Gastrocnemius medialis (tissue), 4 donors: ENCODE measurements at regions not wholly inside any gene's neighbourhood (a gene's known extent, or its start where the extent isn't known, plus 50 kb on each side); places are given as distances from the start of the nearest gene placed in this dataset.

ENCODE experiments used
- ATAC-seq, 2 donors: fragments of 150-250 bp; one replicate each; pipeline ENCODE4 v1.9.1; 2016
- DNase-seq, 2 donors: peaks; one replicate each; pipeline ENCODE4 v3.0.0-alpha.2; 2019
- H3K27ac ChIP-seq, 4 donors: fragments of 200-600 bp; sonication (generic); 1 replicate in 1 of 4; 2 replicates in 3 of 4; pipeline ENCODE4 v1.5.1; 2016 to 2018; ENCODE audit warnings: mild to moderate bottlenecking in 2 of 4, moderate library complexity in 1 of 4
- H3K27me3 ChIP-seq, 3 donors: fragments of 200-600 bp; sonication (generic) in 2 of 3; 1 replicate in 1 of 3; 2 replicates in 2 of 3; pipeline versions ENCODE4 v1.5.1 to v1.6.0; 2016 to 2019; ENCODE audit warnings: mild to moderate bottlenecking in 1 of 3, moderate library complexity in 1 of 3
- H3K36me3 ChIP-seq, 2 donors: fragments of 200-600 bp; sonication (generic) in 1 of 2; one replicate each; pipeline ENCODE4 v1.5.1; 2017 to 2018
- H3K4me1 ChIP-seq, 2 donors: fragments of 200-600 bp; sonication (generic) in 1 of 2; one replicate each; pipeline ENCODE4 v1.5.1; 2016 to 2017; ENCODE audit warnings: mild to moderate bottlenecking in 2 of 2
- H3K4me3 ChIP-seq, 4 donors: fragments of 200-600 bp; sonication (generic) in 3 of 4; 1 replicate in 1 of 4; 2 replicates in 3 of 4; pipeline ENCODE4 v1.5.1; 2016 to 2019; ENCODE audit warnings: mild to moderate bottlenecking in 2 of 4
- H3K9me3 ChIP-seq, 3 donors: fragments of 200-600 bp; sonication (generic) in 2 of 3; 1 replicate in 1 of 3; 2 replicates in 2 of 3; pipeline ENCODE4 v1.5.1; 2016 to 2019
- POLR2A ChIP-seq, 2 donors: fragments of 450-650 bp; IDR thresholded peaks; one replicate each; pipeline ENCODE4 v1.6.1; 2017; ENCODE audit warnings: antibody characterized with exemption in 2 of 2, mild to moderate bottlenecking in 2 of 2, moderate library complexity in 2 of 2
- in situ Hi-C, 4 donors: fragments of 200-750 bp; cut with MboI; loops; one replicate each; pipeline versions ENCODE4 v1.15.0 to v1.8.0; 2017; ENCODE audit warnings: low sequenced_read_pairs in 4 of 4
- intact Hi-C: fragments of 100-400 bp; cut with DNase I; formaldehyde crosslinking; loops from one replicate; pipeline ENCODE4 v1.15.1; 2023; ENCODE audit warnings: low total_unique reads
- TF ChIP-seq, protein P1 (sequence below), 5 experiments: fragments of 450-650 bp in 3 of 5; fragments of 200-600 bp in 2 of 5; sonication (generic) in 2 of 5; IDR thresholded peaks in 4 of 5; conservative IDR thresholded peaks in 1 of 5; 1 replicate in 4 of 5; 2 replicates in 1 of 5; pipeline ENCODE4 v1.5.1; 2016 to 2019; ENCODE audit warnings: antibody characterized with exemption in 5 of 5, mild to moderate bottlenecking in 3 of 5, moderate library complexity in 3 of 5

DNA sequence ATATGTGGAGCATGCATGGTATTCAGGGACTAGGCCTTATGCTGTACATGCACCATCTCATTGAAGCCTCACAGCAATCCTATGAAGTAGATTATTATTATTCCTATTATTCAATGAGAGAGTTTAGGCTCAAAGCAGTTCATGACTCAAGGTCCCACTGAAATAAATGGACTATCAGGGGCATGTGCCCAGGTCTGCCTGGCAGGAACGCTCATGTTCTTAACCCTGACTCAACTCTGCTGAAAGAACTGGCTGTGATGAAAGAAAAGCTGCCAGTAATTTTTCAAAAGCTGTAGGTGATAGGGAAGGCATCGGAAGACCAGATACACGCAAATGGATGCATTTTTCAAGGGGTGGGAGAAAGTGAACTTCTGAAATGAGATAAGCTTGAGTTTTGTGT lies 243.4 kb downstream of the PTTG2 start:
- in situ Hi-C loops = no loop called here
- ATAC-seq (peak; percentile 74 to 80), DNase-seq (peak; percentile 43 to 55)
- peaks cover 11 to 36% of the 10 kb centered on the region in 2 donors for H3K4me1 ChIP-seq
- no peaks in the 10 kb centered on the region for H3K27me3 ChIP-seq
- TF ChIP-seq, protein P1, sequence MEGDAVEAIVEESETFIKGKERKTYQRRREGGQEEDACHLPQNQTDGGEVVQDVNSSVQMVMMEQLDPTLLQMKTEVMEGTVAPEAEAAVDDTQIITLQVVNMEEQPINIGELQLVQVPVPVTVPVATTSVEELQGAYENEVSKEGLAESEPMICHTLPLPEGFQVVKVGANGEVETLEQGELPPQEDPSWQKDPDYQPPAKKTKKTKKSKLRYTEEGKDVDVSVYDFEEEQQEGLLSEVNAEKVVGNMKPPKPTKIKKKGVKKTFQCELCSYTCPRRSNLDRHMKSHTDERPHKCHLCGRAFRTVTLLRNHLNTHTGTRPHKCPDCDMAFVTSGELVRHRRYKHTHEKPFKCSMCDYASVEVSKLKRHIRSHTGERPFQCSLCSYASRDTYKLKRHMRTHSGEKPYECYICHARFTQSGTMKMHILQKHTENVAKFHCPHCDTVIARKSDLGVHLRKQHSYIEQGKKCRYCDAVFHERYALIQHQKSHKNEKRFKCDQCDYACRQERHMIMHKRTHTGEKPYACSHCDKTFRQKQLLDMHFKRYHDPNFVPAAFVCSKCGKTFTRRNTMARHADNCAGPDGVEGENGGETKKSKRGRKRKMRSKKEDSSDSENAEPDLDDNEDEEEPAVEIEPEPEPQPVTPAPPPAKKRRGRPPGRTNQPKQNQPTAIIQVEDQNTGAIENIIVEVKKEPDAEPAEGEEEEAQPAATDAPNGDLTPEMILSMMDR (IDR thresholded peaks at IDR 0.05 in 4 of 5, conservative IDR thresholded peaks at IDR 0.05 in 1 of 5) = no peak
- TF ChIP-seq POLR2A (IDR thresholded peaks at IDR 0.05) = no peak
- no peaks in the 10 kb centered on the region for H3K9me3 ChIP-seq
- H3K4me3 ChIP-seq = no peak overlapping the region
- peak overlapping the region in 1 of 4 donors; percentile 82 for H3K27ac ChIP-seq
- intact Hi-C loops = no loop called here
- no peaks in the 10 kb centered on the region for H3K36me3 ChIP-seq

DNA sequence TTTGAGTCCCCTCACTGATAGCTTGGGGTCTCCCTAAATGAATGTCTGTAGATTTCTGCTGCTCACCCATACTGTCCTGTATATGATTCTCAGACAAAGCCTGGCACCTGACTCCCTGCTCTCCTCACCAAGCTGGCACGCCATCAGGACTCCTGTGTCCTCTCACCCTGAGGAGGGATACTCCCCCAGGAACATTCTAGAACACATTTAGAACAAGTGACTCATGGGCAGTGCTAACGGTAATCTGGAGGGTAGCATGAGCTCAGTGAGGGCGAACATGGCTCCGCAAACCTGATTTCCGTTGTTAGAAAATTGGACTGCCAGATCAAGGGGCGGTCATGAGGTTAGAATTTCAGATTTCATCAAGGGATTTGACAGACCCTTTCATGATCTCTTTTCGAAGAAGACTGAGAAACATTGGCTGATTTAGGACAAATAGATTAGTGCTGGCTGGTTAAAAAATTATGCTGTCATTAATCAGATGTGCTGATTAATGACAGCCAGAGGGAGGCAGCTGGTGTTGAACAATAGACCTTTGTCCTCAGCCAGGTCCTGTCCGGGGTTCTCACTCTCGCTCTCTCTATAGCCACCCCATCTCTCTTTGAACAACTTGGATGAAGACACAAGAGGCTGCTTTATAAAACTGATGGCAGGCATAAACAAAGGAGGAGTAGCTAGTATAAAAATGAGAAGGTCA lies 244.3 kb downstream of the PTTG2 start:
- Histone ChIP-seq H3K27ac (peak overlapping the region in 3 of 4 donors; percentile 12 to 82 (median 52)), H3K4me1 (peaks cover 11 to 36% of the 10 kb centered on the region in 2 donors), H3K4me3 (no peak overlapping the region), H3K27me3 (no peaks in the 10 kb centered on the region), H3K36me3 (no peaks in the 10 kb centered on the region), H3K9me3 (no peaks in the 10 kb centered on the region)
- no peak for TF ChIP-seq POLR2A (IDR thresholded peaks at IDR 0.05)
- TF ChIP-seq, protein P1 (IDR thresholded peaks at IDR 0.05 in 4 of 5, conservative IDR thresholded peaks at IDR 0.05 in 1 of 5) = no peak
- in situ Hi-C loops (no loop called here), intact Hi-C loops (no loop called here)
- ATAC-seq = peak; percentile 75 to 77
- DNase-seq = peak; percentile 67 to 74

DNA sequence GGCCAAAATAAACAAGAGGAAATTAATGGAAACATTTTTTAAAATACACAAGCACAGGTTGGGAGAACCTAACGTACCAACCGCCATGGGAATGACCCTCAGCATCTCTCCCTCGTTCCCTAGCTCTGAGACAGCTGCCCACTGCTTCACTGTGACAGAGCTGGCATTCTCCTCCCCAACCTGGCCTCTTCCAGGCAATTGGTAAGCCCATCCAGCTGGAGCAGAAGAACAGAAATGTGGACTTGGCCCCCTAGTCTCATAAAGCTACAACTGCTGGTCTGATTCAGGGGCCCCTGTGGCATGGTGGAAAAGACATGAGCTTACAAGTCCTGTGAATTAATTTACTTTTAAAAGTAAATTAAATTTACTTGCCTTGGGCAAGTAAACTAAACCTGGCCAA lies 245.1 kb downstream of the PTTG2 start:
- no peak for DNase-seq
- no peaks in the 10 kb centered on the region for H3K27me3 ChIP-seq
- in situ Hi-C loops (no loop called here), intact Hi-C loops (no loop called here)
- peaks cover 11 to 37% of the 10 kb centered on the region in 2 donors for H3K4me1 ChIP-seq
- peak overlapping the region in 1 of 4 donors; percentile 82 for H3K27ac ChIP-seq
- no peak for ATAC-seq
- no peak for TF ChIP-seq POLR2A (IDR thresholded peaks at IDR 0.05)
- TF ChIP-seq, protein P1 (IDR thresholded peaks at IDR 0.05 in 4 of 5, conservative IDR thresholded peaks at IDR 0.05 in 1 of 5) = no peak
- H3K9me3 ChIP-seq = no peaks in the 10 kb centered on the region
- no peak overlapping the region for H3K4me3 ChIP-seq
- no peaks in the 10 kb centered on the region for H3K36me3 ChIP-seq

DNA sequence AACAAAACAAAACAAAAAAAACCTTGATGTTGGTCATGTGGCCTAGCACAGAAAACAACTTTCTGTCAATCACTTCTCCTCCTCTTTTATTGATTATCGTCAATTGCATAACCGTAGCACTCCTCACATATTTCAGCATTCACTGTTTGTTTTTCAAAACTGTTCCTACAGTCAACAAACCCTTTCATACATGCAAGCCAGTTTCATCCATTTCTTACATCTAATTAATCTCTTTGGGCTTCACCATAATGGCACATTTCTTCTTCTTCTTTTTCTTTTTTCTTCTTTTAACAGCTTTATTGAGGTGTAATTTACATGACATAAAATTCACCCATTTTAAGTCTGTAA lies 246.9 kb downstream of the PTTG2 start:
- H3K4me1 ChIP-seq = peaks cover 15 to 38% of the 10 kb centered on the region in 2 donors
- no peaks in the 10 kb centered on the region for H3K9me3 ChIP-seq
- H3K27ac ChIP-seq = no peak overlapping the region
- in situ Hi-C loops (no loop called here), intact Hi-C loops (no loop called here)
- H3K36me3 ChIP-seq = no peaks in the 10 kb centered on the region
- no peak for ATAC-seq
- H3K4me3 ChIP-seq = no peak overlapping the region
- H3K27me3 ChIP-seq = no peaks in the 10 kb centered on the region
- DNase-seq = no peak
- TF ChIP-seq POLR2A (IDR thresholded peaks at IDR 0.05) = no peak
- TF ChIP-seq, protein P1 (IDR thresholded peaks at IDR 0.05 in 4 of 5, conservative IDR thresholded peaks at IDR 0.05 in 1 of 5) = no peak

DNA sequence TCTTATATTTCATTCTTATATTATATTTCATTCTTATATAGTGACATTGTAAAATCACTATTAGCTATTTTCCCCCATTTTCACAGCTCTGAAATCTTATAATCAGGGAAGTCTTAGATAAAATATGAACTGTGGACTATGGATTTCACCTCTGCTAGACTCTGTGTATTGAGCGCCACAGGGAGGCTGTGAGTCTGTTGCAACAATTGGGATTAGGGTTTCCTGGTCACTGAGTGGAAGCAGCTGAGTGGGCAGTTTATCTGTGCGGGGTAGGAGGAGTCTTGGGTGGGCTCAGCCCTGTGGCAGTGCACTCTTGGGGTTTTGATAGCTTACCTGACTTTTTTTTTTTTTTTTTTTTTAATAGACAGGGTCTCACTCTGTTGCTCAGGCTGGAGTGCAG lies 249.5 kb downstream of the PTTG2 start:
- no peaks in the 10 kb centered on the region for H3K27me3 ChIP-seq
- H3K9me3 ChIP-seq = no peaks in the 10 kb centered on the region
- in situ Hi-C loops (no loop called here), intact Hi-C loops (no loop called here)
- DNase-seq (no peak), ATAC-seq (no peak)
- H3K4me3 ChIP-seq = no peak overlapping the region
- H3K4me1 ChIP-seq = peaks cover 4 to 13% of the 10 kb centered on the region in 2 donors
- H3K36me3 ChIP-seq = no peaks in the 10 kb centered on the region
- TF ChIP-seq, protein P1 (IDR thresholded peaks at IDR 0.05 in 4 of 5, conservative IDR thresholded peaks at IDR 0.05 in 1 of 5) = no peak
- no peak for TF ChIP-seq POLR2A (IDR thresholded peaks at IDR 0.05)
- H3K27ac ChIP-seq = no peak overlapping the region
